GM18873 (cell line): ENCODE measurements at regions not wholly inside any gene's neighbourhood (a gene's known extent, or its start where the extent isn't known, plus 50 kb on each side); places are given as distances from the start of the nearest gene placed in this dataset.

Experiments used
- ATAC-seq: cut with Tn5 transposase; IDR thresholded peaks from one replicate; pipeline ENCODE4 v1.9.1; 2021; ENCODE audit warnings: mild to moderate bottlenecking, moderate library complexity, moderate number of reproducible peaks; ENCODE audit not compliant: unreplicated experiment, low FRiP score

DNA sequence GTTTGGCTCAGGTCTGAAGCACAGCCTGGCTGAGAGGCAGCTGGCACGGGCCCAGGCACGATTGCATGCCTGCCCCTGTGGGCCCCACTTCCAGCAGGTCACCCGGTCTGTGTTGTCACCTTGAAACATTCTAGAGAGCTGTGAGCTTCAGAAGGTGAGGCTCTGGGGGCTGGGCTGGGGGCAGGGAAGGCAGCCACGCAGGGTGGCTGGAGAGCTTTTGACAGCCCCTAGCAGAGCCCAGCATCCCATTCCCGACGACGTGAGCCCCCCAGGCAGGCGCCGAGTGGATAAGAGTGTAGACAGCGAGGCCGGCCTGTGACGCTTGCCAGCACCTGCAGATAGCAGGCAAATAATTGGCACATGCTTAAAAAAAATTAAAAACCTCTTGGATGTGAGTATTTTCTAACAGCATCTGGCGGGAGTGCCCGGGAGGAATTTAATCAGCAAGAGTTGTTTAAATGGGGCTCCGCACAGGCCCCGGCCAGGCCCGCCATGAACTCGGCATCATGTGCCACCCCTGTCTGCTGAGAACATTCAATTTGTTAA, 212.0 kb upstream of the TBX20 start:
- ATAC-seq = no peak

DNA sequence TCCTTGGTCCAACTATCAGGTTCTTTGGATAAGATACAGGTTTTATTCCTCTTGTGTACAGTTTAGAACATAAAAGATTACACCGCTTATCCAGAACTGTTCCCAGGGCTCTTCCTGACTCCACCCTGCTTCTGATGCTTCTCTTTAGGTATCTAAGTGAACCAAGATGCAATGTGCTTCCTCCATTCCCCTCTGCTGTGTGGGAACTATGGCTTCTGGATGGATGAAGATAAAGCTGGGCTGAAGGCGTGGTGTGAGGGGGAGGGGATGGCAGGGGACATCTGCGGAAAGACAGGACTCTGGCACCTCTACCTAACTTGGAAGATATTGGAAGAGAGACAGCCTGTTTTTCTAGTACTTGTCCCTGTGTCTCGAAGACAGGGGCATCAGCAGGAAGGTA, 209.9 kb upstream of the TBX20 start:
- no peak for ATAC-seq

DNA sequence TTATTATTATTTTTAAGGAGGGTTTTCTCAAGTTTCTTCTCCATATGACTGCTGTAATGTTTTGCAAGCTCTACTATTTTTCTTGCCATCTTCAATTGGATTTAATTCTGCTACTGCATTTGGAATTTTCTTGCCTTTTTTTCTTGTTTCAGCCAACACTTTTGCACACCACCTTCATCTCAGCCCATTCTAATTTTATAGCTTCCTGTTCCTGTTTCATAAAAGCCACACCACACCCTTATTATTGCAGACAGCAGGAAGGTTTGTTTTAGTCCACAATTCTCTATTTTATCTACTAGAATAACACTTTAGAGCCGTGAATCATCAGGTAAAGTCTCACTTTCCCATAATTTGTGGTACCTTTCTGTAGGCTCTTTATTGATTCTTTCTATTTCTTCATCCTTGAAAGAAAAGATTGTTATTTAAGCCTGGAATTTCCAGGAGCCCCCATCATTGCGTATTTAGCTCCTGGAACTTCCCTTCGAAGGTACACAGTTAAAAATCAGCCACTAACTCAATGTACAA, 209.3 kb upstream of the TBX20 start:
- no peak for ATAC-seq

DNA sequence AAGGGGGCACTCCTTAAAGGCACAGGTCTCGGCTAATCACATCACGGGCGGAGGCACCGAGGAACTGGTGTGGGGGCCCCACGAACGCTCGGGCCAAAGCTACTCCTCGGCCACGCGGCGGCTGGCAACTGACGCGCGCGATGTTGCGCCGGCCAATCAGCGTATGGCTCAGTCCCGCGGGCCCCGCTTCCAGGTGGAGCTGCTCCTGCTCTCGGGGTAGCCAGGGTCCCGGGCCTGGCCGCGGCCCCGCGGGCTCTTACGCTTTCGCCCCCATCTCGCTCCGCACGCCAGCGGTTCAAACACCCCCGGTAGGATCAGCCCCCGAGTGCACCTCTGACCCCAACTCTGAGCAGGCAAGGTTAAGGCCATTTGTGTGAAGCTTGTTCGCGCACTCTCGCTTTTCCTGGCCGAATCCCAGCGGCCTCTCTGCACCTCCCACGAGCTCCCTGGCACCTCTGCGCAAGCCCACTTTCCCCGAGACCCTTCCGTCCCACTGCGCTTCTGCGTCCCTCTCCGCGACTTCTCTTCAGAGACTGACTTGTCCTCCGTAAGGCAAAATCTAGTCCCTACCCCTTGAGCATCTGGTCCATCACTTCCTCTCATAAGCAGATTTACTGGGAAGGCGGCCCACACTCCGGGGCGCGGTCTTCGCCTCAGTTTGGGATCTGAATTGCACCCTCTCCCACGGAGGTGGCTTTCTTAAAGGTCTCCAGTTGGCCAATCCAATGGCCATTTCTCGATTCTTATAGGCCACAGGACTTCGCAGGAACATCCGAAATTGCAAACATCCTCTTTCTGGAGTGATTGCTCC, 200.9 kb upstream of the TBX20 start:
- ATAC-seq = no peak

DNA sequence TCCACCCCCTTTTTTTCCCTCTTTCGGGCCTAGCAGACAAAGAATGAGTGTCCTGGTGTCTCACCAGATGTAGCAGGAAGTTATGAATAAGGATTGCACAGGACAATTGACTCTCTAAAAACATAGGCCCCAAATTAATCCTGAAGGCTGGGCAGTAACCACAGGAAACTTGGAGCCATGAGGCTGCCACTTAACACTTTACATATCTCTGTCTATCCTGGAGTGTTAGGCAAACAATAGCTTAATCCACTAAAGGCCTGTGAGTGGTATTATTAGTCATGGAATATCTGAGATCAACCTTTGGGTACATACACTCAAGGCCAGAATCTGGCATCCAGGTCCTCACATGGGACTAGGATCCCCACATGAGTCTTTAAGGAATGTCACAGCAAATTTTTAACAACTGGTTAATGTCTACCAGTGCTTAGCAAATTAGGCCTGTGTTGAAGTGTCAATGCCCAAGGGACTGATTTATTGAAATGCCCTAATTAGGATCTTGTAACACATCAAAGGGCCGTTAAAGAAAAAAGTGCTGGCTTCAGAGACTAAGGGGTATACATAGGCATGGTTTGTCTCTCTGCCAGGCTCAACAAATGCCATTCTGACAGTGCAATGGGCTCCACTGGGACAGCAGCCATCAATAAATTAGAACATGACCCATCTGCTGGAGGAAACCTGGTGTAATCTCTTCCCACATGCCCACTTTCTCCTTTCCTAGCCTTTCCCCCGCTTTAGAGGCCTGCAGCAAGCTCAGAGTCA, 196.7 kb upstream of the TBX20 start:
- ATAC-seq = no peak

DNA sequence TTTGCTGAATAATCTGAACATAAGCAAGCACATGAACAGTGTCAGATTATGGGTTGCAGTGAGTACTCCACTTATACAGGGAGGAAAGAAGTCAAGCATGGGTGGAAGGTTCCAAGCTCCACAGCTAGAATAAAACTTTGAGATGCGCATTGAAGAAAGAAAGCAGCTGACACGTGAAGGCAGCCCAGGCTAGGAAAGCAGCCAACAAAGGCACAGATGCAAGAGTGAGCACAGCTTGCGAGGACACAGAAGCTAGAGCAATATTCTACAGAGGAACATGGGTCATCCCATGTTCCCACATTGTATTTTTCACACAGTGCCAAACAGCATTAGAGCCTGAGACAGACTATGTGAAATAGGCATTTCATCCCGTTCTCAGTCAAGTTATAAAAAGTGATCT, 194.6 kb upstream of the TBX20 start:
- no peak for ATAC-seq

DNA sequence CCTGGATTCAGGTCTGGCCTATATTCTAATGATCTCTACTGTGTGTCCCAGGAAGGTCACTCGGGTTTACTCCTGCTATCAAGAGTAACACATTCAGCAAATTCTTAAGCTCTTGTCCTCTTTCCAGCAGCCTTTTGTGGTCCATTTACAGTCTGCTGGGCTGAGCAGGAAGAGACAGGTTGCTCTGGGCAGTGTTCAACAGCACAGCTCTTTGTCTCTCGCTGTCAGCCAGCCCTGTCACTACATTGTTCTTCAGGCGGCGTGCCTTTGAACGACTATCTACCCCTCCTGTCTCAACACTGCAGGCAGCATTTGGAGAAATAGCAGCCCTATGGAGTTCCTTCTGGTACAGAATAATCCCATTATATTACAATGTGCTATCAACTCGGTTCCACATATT, 192.2 kb upstream of the TBX20 start:
- no peak for ATAC-seq

DNA sequence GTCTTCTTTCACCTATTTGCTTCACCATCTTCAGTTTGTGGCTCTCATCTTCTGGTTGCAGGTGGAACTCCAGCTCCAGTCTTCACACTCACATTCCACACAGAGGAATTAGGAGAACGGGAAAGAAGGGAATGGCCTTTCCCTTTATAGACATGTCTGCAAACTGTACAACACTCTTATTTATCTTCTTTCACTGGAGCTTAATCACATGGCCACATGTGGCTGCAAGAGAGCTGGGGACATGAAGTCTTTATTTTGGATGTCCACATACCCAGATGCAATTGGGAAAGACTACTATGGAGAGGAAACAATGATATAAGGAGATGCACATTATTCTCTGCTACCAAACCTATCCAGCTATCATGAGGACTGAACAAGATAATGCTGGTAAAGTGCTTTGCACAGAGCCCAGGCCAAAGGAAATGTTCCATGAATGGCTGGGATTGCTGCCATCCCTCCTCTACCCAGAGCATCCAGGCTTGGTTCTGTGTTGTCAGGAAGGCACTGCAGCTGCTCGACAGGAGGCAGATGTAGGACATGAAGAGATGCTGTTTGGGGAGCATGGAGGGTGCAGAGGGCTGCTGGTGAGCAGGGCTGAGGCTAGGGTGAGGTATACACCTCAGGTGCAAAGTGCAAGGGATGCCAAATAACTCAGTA, 183.8 kb upstream of the TBX20 start:
- ATAC-seq = no peak

DNA sequence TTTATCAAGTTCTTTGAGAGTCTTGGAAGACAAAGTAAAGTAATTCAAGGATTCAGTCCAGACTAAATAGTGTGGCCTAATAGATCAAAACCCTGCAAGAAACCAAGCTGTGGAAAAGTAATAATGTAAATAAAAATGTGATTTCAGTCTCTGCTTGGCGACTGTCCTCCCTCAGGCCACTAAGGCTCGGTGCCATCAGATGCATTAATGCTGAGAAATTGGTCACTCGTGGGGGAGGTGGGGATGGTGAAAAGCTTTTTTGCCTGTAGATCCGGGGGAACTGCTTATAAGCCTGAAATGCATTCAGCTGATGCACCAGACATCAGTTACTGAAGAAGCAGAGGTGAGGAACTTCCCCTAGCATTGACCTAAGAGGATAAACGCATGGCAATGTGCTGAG, 182.6 kb upstream of the TBX20 start:
- no peak for ATAC-seq

DNA sequence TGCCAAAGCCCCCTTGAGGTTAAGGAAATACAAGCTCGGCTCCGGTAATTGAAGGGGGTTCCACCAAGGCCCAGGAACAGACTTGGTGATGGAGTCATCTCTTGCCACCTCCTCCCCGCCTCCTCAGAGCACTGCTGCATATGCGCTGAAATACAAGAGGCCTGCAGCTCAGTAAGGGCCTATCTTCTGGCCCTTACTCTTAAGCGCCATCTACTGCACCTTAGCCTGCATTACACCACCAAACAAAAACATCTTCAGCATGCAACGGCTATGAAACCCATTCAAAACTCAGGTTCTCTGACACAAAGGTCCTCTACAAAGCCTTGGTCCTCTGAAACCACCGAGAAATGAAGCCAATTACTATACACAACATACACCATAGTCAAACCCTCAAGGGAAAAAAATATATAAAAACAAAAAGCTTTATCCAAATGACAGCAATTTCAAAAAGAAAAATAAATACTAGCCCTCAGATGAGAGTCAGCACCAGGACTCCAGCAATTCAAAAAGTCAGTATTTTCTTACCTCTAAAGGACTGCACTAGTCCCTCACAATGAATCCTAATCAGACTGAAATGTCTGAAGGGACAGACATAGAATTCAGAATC, 176.8 kb upstream of the TBX20 start:
- no peak for ATAC-seq

DNA sequence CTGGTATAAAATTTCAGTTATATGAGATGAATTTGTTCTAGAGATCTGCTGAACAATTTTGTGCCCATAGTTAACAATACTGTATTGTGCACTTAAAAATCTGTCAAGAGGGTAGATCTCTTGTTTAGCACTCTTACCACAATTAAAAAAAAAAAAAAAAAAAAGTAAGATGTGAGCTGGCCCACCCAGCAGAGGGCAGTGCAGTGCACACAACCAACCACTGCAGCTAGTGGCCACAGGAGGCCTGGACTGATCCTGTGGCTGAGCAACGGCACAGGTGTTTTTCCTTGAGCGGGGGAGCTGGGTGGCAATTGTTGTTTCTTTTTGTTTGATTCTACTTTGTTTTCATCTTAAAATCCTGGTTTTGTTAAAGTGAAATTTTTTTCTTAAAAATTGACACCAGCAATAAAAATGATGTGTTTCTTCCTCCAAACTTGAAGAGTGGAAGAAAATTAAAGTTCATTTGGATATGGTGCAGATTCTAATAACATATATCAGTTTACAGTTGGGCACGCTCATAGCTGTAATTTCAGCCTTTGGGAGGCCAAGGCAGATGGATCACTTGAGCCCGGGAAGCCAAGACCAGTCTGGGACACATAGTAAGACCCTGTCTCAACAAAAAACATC, 171.1 kb upstream of the TBX20 start:
- ATAC-seq = no peak

DNA sequence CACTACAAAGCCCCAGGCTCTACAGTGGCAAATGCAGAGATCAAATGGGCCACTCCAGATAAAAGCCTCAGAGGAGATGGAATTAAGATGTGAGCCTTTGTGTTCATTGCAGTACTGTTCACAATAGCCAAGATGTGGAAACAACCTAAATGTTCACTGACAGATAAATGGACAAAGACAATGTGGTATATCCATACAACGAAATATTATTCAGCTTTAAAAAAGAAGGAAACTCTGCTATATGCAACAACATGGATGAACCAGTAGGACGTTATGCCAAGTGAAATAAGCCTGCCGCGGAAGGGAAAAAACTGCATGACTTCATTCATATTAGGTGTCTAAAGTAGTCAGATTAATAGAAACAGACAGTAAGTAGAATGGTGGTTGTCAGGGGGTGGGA, 170.5 kb upstream of the TBX20 start:
- ATAC-seq = no peak

DNA sequence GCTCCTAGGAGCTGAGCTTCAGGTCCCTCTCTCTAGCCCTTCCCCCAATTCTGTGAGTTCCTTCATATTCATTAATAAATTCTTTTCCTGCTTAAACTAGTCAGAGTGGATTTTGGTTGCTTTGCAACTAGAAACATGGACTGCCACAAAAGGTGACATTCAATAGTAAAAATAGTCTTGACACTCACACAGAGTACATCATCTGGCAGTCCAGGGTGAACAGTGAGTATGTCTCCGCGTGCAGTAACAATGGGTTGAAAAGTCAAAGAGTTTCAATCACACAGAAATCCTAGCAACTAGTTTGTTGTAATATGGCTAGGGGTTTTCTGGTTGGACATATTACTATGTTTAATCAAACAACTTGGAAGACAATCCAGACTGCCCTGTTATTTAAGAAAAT, 168.8 kb upstream of the TBX20 start:
- no peak for ATAC-seq

DNA sequence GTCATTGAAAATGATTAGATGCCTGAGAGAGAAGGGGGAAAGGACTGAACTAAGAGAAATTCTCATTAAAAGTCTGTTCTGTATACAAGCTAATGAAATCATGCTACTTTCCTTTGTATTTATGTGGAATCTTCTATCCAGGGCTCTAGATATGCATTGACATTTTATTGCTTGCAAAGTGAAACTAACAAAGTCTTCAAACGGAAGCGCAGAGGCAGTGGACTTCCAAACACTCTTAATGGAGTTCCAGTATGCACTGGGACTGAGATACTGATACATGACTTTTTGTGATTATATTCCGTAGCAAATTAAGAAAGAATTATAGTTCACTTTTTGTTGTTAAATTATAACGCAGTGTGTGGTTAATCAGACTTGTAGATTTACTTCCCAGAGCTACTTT, 166.8 kb upstream of the TBX20 start:
- no peak for ATAC-seq

DNA sequence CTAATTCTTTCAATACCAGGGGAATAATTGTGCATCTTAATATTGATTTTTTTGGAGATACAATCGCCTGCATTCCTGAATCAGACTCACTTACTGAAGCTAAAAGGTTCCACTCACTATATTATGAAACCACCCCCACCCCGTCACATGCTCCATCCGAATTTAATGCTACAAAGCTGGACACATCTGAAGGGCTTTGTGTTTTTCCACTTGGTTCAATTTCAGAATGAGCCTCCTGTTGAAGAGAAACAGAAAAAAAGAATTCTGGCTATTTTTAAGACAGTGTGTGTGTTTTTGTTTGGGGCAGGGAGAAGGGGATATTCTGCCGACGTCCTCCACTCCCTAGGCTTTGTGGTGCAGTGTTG, 165.5 kb upstream of the TBX20 start:
- ATAC-seq = no peak

DNA sequence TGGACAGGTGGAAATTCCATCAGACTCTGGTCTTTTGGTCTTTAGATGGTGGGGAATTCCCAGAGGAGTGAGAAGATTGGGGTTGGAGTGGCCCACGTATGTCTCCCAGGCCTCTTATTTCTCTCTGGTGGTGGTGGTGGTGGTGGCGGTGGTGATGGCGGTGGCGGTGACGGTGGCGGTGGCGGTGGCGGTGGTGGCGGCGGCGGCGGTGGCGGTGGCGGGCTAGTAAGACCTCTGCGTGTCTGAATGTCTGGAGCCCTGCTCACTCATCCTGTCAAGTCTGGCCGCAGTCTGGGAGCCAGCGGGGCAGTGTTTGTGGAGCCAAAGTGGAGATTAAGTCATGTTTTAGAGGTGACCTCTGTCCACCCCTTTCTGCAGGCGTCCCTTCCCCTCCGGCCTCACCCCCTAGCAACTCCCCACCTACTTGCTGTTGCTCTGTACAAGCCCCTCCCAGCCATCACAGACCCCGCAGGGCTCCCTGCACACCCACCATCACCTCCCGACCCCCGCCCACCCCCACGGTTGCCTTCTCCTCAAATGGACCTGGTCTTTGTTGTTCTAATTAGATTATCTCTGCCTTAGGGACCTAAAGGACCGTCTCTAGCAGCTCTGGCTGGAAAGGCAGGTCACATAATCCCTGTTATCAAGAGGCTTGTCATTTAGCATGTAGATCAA, 165.0 kb upstream of the TBX20 start:
- ATAC-seq = no peak

DNA sequence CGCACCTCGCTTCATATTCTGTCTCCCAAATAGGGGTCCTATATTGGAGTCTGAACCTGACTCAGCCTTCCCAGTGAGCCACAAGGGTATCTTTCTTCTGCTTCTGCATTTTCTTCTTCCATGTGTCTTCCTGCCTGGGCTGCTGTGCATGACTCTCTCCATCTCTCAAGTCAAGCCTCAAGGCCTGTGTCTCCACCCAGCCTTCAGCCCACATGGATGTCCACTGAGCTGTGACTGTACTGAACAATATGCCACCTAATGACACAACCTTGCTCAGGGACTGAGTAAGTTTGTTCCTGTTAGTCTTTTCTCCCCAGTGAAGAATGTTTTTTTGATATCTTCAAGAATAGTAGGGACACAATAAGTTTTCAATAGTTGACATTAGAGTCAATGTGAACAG, 162.7 kb upstream of the TBX20 start:
- no peak for ATAC-seq

DNA sequence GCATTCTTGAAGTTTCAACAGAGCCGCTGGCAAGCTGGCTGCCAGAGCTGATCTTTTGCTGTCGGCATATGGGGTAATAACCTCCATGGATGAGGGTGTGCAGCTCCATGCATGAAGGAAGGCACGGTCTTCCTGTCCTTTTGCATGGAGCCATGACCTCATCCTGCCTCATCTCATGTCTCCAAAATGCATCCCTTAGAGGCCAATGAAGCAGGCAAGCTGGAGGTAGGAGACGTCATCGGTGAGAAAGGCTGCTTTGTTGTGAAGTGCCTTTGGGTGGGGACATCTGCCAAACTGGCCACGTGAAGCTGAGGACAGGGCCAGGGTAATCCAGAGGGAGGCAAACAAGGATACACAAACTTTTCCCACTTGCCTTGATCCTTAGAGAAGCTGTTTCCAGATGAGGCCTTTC, 161.5 kb upstream of the TBX20 start:
- no peak for ATAC-seq

DNA sequence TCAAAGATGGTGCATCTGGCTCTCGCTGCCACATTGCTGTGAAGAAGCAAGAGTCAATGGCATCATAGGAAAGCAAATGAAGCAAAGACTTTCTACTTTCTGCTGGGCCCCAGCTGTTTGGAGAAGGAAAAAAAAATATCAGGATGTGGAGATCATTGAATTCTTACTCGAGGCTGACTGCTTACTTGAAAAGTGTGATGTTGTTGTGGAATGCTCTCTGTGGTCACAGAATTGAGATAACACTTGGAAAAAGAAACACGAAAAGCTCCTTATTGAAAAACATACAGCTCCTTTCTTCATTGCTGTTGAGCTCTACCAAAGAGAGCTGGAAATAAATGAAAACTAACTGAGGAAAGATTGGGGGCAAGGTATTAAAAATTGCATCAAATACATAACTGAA, 157.4 kb upstream of the TBX20 start:
- no peak for ATAC-seq

DNA sequence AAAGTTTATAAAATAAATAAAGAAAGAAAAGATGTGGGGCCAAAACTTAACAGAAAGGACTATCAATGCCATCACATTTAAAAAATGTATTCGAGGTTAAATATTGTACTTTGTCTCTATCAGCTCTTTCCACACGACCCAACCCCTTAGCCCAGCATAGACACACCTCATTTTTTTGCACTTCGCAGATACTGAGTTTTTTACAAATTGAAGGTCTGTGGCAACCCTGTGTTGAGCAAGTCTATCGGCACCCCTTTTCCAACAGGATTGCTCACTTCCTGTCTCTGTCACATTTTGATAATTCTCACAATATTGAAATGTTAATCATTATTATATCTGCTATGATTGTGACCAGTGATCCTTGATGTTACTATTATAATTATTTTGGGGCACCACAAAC, 151.6 kb upstream of the TBX20 start:
- ATAC-seq = no peak
